A673 (cell line): ENCODE measurements at regions not wholly inside any gene's neighbourhood (a gene's known extent, or its start where the extent isn't known, plus 50 kb on each side); places are given as distances from the start of the nearest gene placed in this dataset.

ENCODE experiments used
- BruUV-seq: library from RNA; stranded (reverse); fragments of 400-500 nt; replicated peaks from 2 replicates; lab custom pipeline; 2021; lab: Mats Ljungman, UMichigan
- CTCF ChIA-PET: fragments of 300-600 bp; sonication (Branson Sonifier 250); formaldehyde crosslinking; loops from one replicate; lab custom pipeline; 2022; ENCODE audit warnings: antibody characterized with exemption; lab: Charles Lee
- POLR2A ChIA-PET: fragments of 300-600 bp; sonication (Branson Sonifier 250); formaldehyde crosslinking; loops from one replicate; lab custom pipeline; 2022; ENCODE audit warnings: antibody characterized with exemption; ENCODE audit not compliant: low non-redundant PET; lab: Charles Lee
- DNase-seq: peaks from one replicate; pipeline ENCODE4 v3.0.0-alpha.2; 2015; ENCODE audit warnings: low spot score
- H3K27ac ChIP-seq: fragments of 200-600 bp; sonication (generic); 2 replicates; pipeline ENCODE4 v1.5.1; 2016; ENCODE audit warnings: mixed run types, low read depth, mild to moderate bottlenecking, mixed read lengths, antibody characterized with exemption, low read length; ENCODE audit not compliant: poor library complexity, severe bottlenecking
- H3K27me3 ChIP-seq: fragments of 200-600 bp; sonication (generic); replicated peaks from 2 replicates; pipeline ENCODE4 v1.6.1; 2017; ENCODE audit warnings: mixed run types, low read depth, mild to moderate bottlenecking, mixed read lengths, antibody characterized with exemption, low read length; ENCODE audit not compliant: insufficient read depth, poor library complexity
- H3K36me3 ChIP-seq: fragments of 200-600 bp; sonication (generic); 2 replicates; pipeline ENCODE4 v1.6.1; 2016; ENCODE audit warnings: mixed run types, mild to moderate bottlenecking, mixed read lengths, antibody characterized with exemption, low read length; ENCODE audit not compliant: insufficient read depth, poor library complexity, severe bottlenecking
- H3K4me1 ChIP-seq: fragments of 200-600 bp; sonication (generic); 2 replicates; pipeline ENCODE4 v1.6.1; 2017; ENCODE audit warnings: mixed run types, mild to moderate bottlenecking, mixed read lengths, antibody characterized with exemption, low read length; ENCODE audit not compliant: insufficient read depth, poor library complexity, severe bottlenecking
- H3K4me3 ChIP-seq: fragments of 200-600 bp; sonication (generic); 2 replicates; pipeline ENCODE4 v1.5.1; 2016; ENCODE audit warnings: low read depth, mixed run types, mild to moderate bottlenecking, mixed read lengths, low read length; ENCODE audit not compliant: poor library complexity, severe bottlenecking
- H3K9me3 ChIP-seq: fragments of 200-600 bp; sonication (generic); 2 replicates; pipeline ENCODE4 v1.6.1; 2016; ENCODE audit warnings: mixed run types, low read depth, mild to moderate bottlenecking, mixed read lengths, antibody characterized with exemption, low read length; ENCODE audit not compliant: poor library complexity, severe bottlenecking
- CTCF ChIP-seq: fragments of 300-800, 200-600 bp; sonication (generic); conservative IDR thresholded peaks from 2 replicates; pipeline ENCODE4 v1.5.1; 2017; ENCODE audit warnings: low read depth, mild to moderate bottlenecking, antibody characterized with exemption, low read length, moderate library complexity, mixed read lengths
- EZH2 ChIP-seq: fragments of 200-600 bp; sonication (generic); IDR thresholded peaks from 2 replicates; pipeline ENCODE4 v1.6.1; 2017; ENCODE audit warnings: borderline replicate concordance, low read depth, mild to moderate bottlenecking, mixed read lengths, antibody characterized with exemption, low read length; ENCODE audit not compliant: poor library complexity, severe bottlenecking
- intact Hi-C: fragments of 100-400 bp; cut with micrococcal nuclease; formaldehyde crosslinking; loops from one replicate; pipeline ENCODE4 v1.10.0; 2022; ENCODE audit not compliant: unreplicated experiment

GRCh38 chr12:84043355-84043754 is 869.2 kb downstream of the SLC6A15 start:
- BruUV-seq = no TSS peak
- CTCF ChIA-PET = no interaction called here

GRCh38 chr12:84038242-84038641 is 874.4 kb downstream of the SLC6A15 start:
- H3K36me3 ChIP-seq = no peaks in the 10 kb centered on the region
- intact Hi-C loops = no loop called here
- POLR2A ChIA-PET = no interaction called here
- no peaks in the 10 kb centered on the region for H3K9me3 ChIP-seq
- CTCF ChIA-PET = no interaction called here
- no peaks in the 10 kb centered on the region for H3K4me1 ChIP-seq
- no TSS peak for BruUV-seq
- no peak for DNase-seq
- no peak for TF ChIP-seq EZH2
- no peak for TF ChIP-seq CTCF
- H3K27ac ChIP-seq = no peak overlapping the region
- H3K4me3 ChIP-seq = no peak overlapping the region
- H3K27me3 ChIP-seq = no peaks in the 10 kb centered on the region

More at GRCh38 chr12:84043355-84043754, 869.2 kb downstream of the SLC6A15 start:
- Histone ChIP-seq H3K4me1 (no peaks in the 10 kb centered on the region), H3K27ac (no peak overlapping the region), H3K4me3 (no peak overlapping the region), H3K9me3 (no peaks in the 10 kb centered on the region), H3K36me3 (no peaks in the 10 kb centered on the region), H3K27me3 (no peaks in the 10 kb centered on the region)
- no peak for DNase-seq
- POLR2A ChIA-PET = no interaction called here
- TF ChIP-seq EZH2 = no peak
- no peak for TF ChIP-seq CTCF
- intact Hi-C loops = no loop called here

- no peak for DNase-seq
- H3K4me3 ChIP-seq = no peak overlapping the region
- BruUV-seq = no TSS peak
- ChIA-PET POLR2A (no interaction called here), CTCF (no interaction called here)
- intact Hi-C loops = no loop called here
- no peaks in the 10 kb centered on the region for H3K4me1 ChIP-seq
- TF ChIP-seq CTCF (no peak), EZH2 (no peak)
- H3K27ac ChIP-seq = no peak overlapping the region
- no peaks in the 10 kb centered on the region for H3K36me3 ChIP-seq
- H3K27me3 ChIP-seq = no peaks in the 10 kb centered on the region
- H3K9me3 ChIP-seq = no peaks in the 10 kb centered on the region
These were observed 875.7 kb downstream of the SLC6A15 start for GRCh38 chr12:84036912-84037311.
